GM21529 (cell line): ENCODE measurements at regions not wholly inside any gene's neighbourhood (a gene's known extent, or its start where the extent isn't known, plus 50 kb on each side); places are given as distances from the start of the nearest gene placed in this dataset.
A peak's percentile ranks its signal among the peaks of the same experiment; 100 is the strongest.

ENCODE experiments used
- ATAC-seq: cut with Tn5 transposase; IDR thresholded peaks from one replicate; pipeline ENCODE4 v1.9.1; 2021; ENCODE audit not compliant: unreplicated experiment

GRCh38 chr5:174229514-174230370 is 184.2 kb downstream of the NSG2 start:
- no peak for ATAC-seq

- no peak for ATAC-seq
Observed at GRCh38 chr5:174231956-174232487, 186.5 kb downstream of the NSG2 start.

GRCh38 chr5:174234388-174234787 is 188.9 kb downstream of the NSG2 start:
- ATAC-seq: no peak

- no peak for ATAC-seq
Observed at GRCh38 chr5:174235221-174236011, 189.9 kb downstream of the NSG2 start.

- no peak for ATAC-seq
Observed at GRCh38 chr5:174236070-174236469, 190.6 kb downstream of the NSG2 start.

GRCh38 chr5:174239718-174240117 is 194.2 kb downstream of the NSG2 start:
- no peak for ATAC-seq

GRCh38 chr5:174242573-174242972 is 197.1 kb downstream of the NSG2 start:
- ATAC-seq: no peak

- no peak for ATAC-seq
Observed at GRCh38 chr5:174243904-174244303, 198.4 kb downstream of the NSG2 start.

GRCh38 chr5:174245516-174246075 is 200.1 kb downstream of the NSG2 start:
- ATAC-seq: no peak

GRCh38 chr5:174246743-174247142 is 201.2 kb downstream of the NSG2 start:
- ATAC-seq: no peak

- no peak for ATAC-seq
Observed at GRCh38 chr5:174247301-174247700, 201.8 kb downstream of the NSG2 start.

GRCh38 chr5:174251305-174252000 is 205.9 kb downstream of the NSG2 start:
- no peak for ATAC-seq

- ATAC-seq: no peak
Observed at GRCh38 chr5:174252121-174252520, 206.6 kb downstream of the NSG2 start.

- ATAC-seq: no peak
Observed at GRCh38 chr5:174259696-174260420, 214.4 kb downstream of the NSG2 start.

- no peak for ATAC-seq
Observed at GRCh38 chr5:174271316-174271715, 225.8 kb downstream of the NSG2 start.

- ATAC-seq: no peak
Observed at GRCh38 chr5:174272671-174273070, 227.2 kb downstream of the NSG2 start.

- ATAC-seq: peak; percentile 97
Observed at GRCh38 chr5:174273325-174273724, 227.8 kb downstream of the NSG2 start.

- ATAC-seq: no peak
Observed at GRCh38 chr5:174275959-174276358, 230.5 kb downstream of the NSG2 start.

- no peak for ATAC-seq
Observed at GRCh38 chr5:174281089-174281760, 235.7 kb downstream of the NSG2 start.

- ATAC-seq: peak; percentile 49
Observed at GRCh38 chr5:174281855-174282254, 236.3 kb downstream of the NSG2 start.
